Endodermal cell (in vitro differentiated cells): ENCODE measurements at regions not wholly inside any gene's neighbourhood (a gene's known extent, or its start where the extent isn't known, plus 50 kb on each side); places are given as distances from the start of the nearest gene placed in this dataset.

Source experiments
- DNase-seq: peaks from one replicate; pipeline ENCODE4 v3.0.0-alpha.2; 2017
- H3K27ac ChIP-seq: 2 replicates; pipeline ENCODE4 v1.5.1; 2013; ENCODE audit warnings: mild to moderate bottlenecking, low read depth, low read length, moderate library complexity
- H3K27me3 ChIP-seq: 2 replicates; pipeline ENCODE4 v1.6.1; 2013; ENCODE audit warnings: mild to moderate bottlenecking, low read length, moderate library complexity; ENCODE audit not compliant: insufficient read depth, control insufficient read depth, poor library complexity, severe bottlenecking
- H3K36me3 ChIP-seq: 2 replicates; pipeline ENCODE4 v1.7.0; 2013; ENCODE audit warnings: mild to moderate bottlenecking, low read length, moderate library complexity; ENCODE audit not compliant: control insufficient read depth, insufficient read depth
- H3K4me1 ChIP-seq: one replicate; pipeline ENCODE4 v1.7.0; 2013; ENCODE audit warnings: low read length; ENCODE audit not compliant: control insufficient read depth, insufficient read depth
- H3K4me3 ChIP-seq: 2 replicates; pipeline ENCODE4 v1.5.1; 2013; ENCODE audit warnings: mild to moderate bottlenecking, low read length, moderate library complexity
- H3K9ac ChIP-seq: 2 replicates; pipeline ENCODE4 v1.6.1; 2013; ENCODE audit warnings: mild to moderate bottlenecking, low read length, moderate library complexity; ENCODE audit not compliant: poor library complexity, severe bottlenecking; ENCODE audit errors: extremely low read depth
- H3K9me3 ChIP-seq: 2 replicates; pipeline ENCODE4 v1.6.1; 2013; ENCODE audit warnings: mild to moderate bottlenecking, low read length, moderate library complexity; ENCODE audit not compliant: control insufficient read depth
- H3K27ac Mint-ChIP-seq: 2 replicates; pipeline ENCODE4 v1.8.0; 2020; ENCODE audit warnings: mixed read lengths
- H3K27me3 Mint-ChIP-seq: 2 replicates; pipeline ENCODE4 v1.8.0; 2021; ENCODE audit warnings: mild to moderate bottlenecking, mixed read lengths; ENCODE audit not compliant: insufficient read depth
- H3K36me3 Mint-ChIP-seq: 2 replicates; pipeline ENCODE4 v1.8.0; 2020; ENCODE audit warnings: low read depth, mixed read lengths
- H3K4me1 Mint-ChIP-seq: 2 replicates; pipeline ENCODE4 v1.8.0; 2020; ENCODE audit warnings: mixed read lengths
- H3K4me3 Mint-ChIP-seq: 2 replicates; pipeline ENCODE4 v1.8.0; 2020; ENCODE audit warnings: mild to moderate bottlenecking, moderate library complexity, mixed read lengths
- H3K9me3 Mint-ChIP-seq: 2 replicates; pipeline ENCODE4 v1.8.0; 2020; ENCODE audit warnings: mild to moderate bottlenecking, mixed read lengths
- CTCF ChIP-seq: fragments of 200-600 bp; sonication (generic); conservative IDR thresholded peaks from 2 replicates; pipeline ENCODE4 v1.5.0; 2021; ENCODE audit warnings: antibody characterized with exemption, mild to moderate bottlenecking
- WGBS, 2 experiments: methylation state at CpG; one replicate each; pipeline versions ENCODE4 v1.1.5 to v1.1.7; 2013; ENCODE audit warnings: missing lambda C conversion rate in 2 of 2, mixed read lengths in 1 of 2; ENCODE audit not compliant: insufficient coverage in 1 of 2, insufficient read length in 1 of 2; 5-methylcytosine and 5-hydroxymethylcytosine counted together

- no peaks in the 10 kb centered on the region for H3K9me3 Mint-ChIP-seq
- no peak overlapping the region for H3K27ac Mint-ChIP-seq
- peaks cover 8% of the 10 kb centered on the region for H3K4me1 ChIP-seq
- H3K9ac ChIP-seq = no peak overlapping the region
- 88 to 93% methylated on average over 6 to 12 of the region's 12 CpGs for WGBS, 2 experiments
- peaks cover 25% of the 10 kb centered on the region for H3K4me1 Mint-ChIP-seq
- no peaks in the 10 kb centered on the region for H3K9me3 ChIP-seq
- H3K4me3 Mint-ChIP-seq = no peak overlapping the region
- no peak overlapping the region for H3K4me3 ChIP-seq
- H3K27ac ChIP-seq = no peak overlapping the region
- no peaks in the 10 kb centered on the region for H3K36me3 Mint-ChIP-seq
- H3K36me3 ChIP-seq = no peaks in the 10 kb centered on the region
- no peak for DNase-seq
- H3K27me3 Mint-ChIP-seq = no peaks in the 10 kb centered on the region
- TF ChIP-seq CTCF = no peak
- H3K27me3 ChIP-seq = no peaks in the 10 kb centered on the region
Observed at GRCh38 chr12:123078120-123078465, 72.8 kb downstream of the PITPNM2 start.

GRCh38 chr12:123077298-123078119 lies 73.4 kb downstream of the PITPNM2 start:
- peak overlapping the region; percentile 17 for H3K27ac Mint-ChIP-seq
- no peak overlapping the region for H3K4me3 Mint-ChIP-seq
- H3K4me1 Mint-ChIP-seq = peaks cover 25% of the 10 kb centered on the region
- DNase-seq = no peak
- no peaks in the 10 kb centered on the region for H3K27me3 Mint-ChIP-seq
- Histone ChIP-seq H3K9ac (no peak overlapping the region), H3K27me3 (no peaks in the 10 kb centered on the region), H3K9me3 (no peaks in the 10 kb centered on the region), H3K36me3 (no peaks in the 10 kb centered on the region), H3K4me3 (no peak overlapping the region), H3K4me1 (peaks cover 8% of the 10 kb centered on the region), H3K27ac (no peak overlapping the region)
- TF ChIP-seq CTCF = peak; percentile 27
- H3K36me3 Mint-ChIP-seq = no peaks in the 10 kb centered on the region
- H3K9me3 Mint-ChIP-seq = no peaks in the 10 kb centered on the region
- 91 to 92% methylated on average over 9 to 20 of the region's 22 CpGs for WGBS, 2 experiments

- H3K4me3 Mint-ChIP-seq = no peak overlapping the region
- 92 to 97% methylated on average over 7 to 11 of the region's 11 CpGs for WGBS, 2 experiments
Observed at GRCh38 chr12:123076604-123077297, 74.1 kb downstream of the PITPNM2 start.

More at GRCh38 chr12:123076604-123077297, 74.1 kb downstream of the PITPNM2 start:
- Histone ChIP-seq H3K9ac (no peak overlapping the region), H3K27me3 (no peaks in the 10 kb centered on the region), H3K9me3 (no peaks in the 10 kb centered on the region), H3K4me3 (no peak overlapping the region), H3K4me1 (peaks cover 8% of the 10 kb centered on the region), H3K36me3 (no peaks in the 10 kb centered on the region), H3K27ac (no peak overlapping the region)
- no peaks in the 10 kb centered on the region for H3K9me3 Mint-ChIP-seq
- peaks cover 25% of the 10 kb centered on the region for H3K4me1 Mint-ChIP-seq
- TF ChIP-seq CTCF = no peak
- no peaks in the 10 kb centered on the region for H3K27me3 Mint-ChIP-seq
- no peak overlapping the region for H3K27ac Mint-ChIP-seq
- no peaks in the 10 kb centered on the region for H3K36me3 Mint-ChIP-seq
- DNase-seq = no peak
